B cell (primary cell): ENCODE measurements at regions not wholly inside any gene's neighbourhood (a gene's known extent, or its start where the extent isn't known, plus 50 kb on each side); places are given as distances from the start of the nearest gene placed in this dataset.
A peak's percentile ranks its signal among the peaks of the same experiment; 100 is the strongest.

ENCODE experiments used
- ATAC-seq: fragments of 200-7000 bp; cut with Tn5 transposase; one replicate; pipeline ENCODE4 v1.10.0; 2021; ENCODE audit warnings: low read depth, mild to moderate bottlenecking, moderate number of reproducible peaks, moderate library complexity
- CTCF ChIA-PET: fragments of 350-600 bp; sonication (Branson Sonifier 250); formaldehyde crosslinking; loops from one replicate; lab custom pipeline; 2021; ENCODE audit warnings: antibody characterized with exemption, inconsistent platforms; lab: Charles Lee
- POLR2A ChIA-PET: fragments of 350-600 bp; sonication (Branson Sonifier 250); formaldehyde crosslinking; loops from one replicate; lab custom pipeline; 2021; ENCODE audit warnings: antibody characterized with exemption; lab: Charles Lee
- DNase-seq: peaks from one replicate; pipeline ENCODE4 v3.0.0; 2013
- H2AFZ ChIP-seq: 2 replicates; pipeline ENCODE4 v1.6.1; 2012; ENCODE audit warnings: mild to moderate bottlenecking, low read depth, low read length; ENCODE audit not compliant: insufficient read depth, poor library complexity, severe bottlenecking
- H3K27ac ChIP-seq, 2 donors: 1 replicate in 1 of 2; 2 replicates in 1 of 2; pipeline ENCODE4 v1.5.1; 2012 to 2013; ENCODE audit warnings: low read length in 2 of 2, mild to moderate bottlenecking in 2 of 2, moderate library complexity in 1 of 2
- H3K27me3 ChIP-seq, 4 experiments: fragments of 200-600 bp in 1 of 4; sonication (generic) in 1 of 4; replicated peaks in 1 of 4; 1 replicate in 2 of 4; 2 replicates in 2 of 4; pipeline versions ENCODE4 v1.6.1 to v1.7.0; 2013 to 2016; ENCODE audit warnings: low read length in 3 of 4, mild to moderate bottlenecking in 2 of 4, mixed read lengths in 1 of 4, moderate library complexity in 1 of 4; ENCODE audit not compliant: insufficient read depth in 4 of 4, control insufficient read depth in 3 of 4; ENCODE audit errors: control extremely low read depth in 1 of 4
- H3K36me3 ChIP-seq, 2 experiments: replicated peaks in 1 of 2; 1 replicate in 1 of 2; 2 replicates in 1 of 2; pipeline versions ENCODE4 v1.6.1 to v1.7.1; 2013; ENCODE audit warnings: low read length in 1 of 2; ENCODE audit not compliant: insufficient read depth in 2 of 2, control insufficient read depth in 1 of 2; ENCODE audit errors: control extremely low read depth in 1 of 2, extremely low read depth in 1 of 2
- H3K4me1 ChIP-seq, 2 donors: fragments of 200-600 bp in 1 of 2; sonication (generic) in 1 of 2; 1 replicate in 1 of 2; 2 replicates in 1 of 2; pipeline versions ENCODE4 v1.5.1 to v1.6.1; 2013 to 2017; ENCODE audit warnings: low read length in 2 of 2; ENCODE audit not compliant: control insufficient read depth in 2 of 2, insufficient read depth in 2 of 2
- H3K4me2 ChIP-seq: replicated peaks from 2 replicates; pipeline ENCODE3; 2012; ENCODE audit warnings: mild to moderate bottlenecking, low read depth, low read length; ENCODE audit not compliant: poor library complexity, severe bottlenecking
- H3K4me3 ChIP-seq, 5 experiments: fragments of 200-600 bp in 1 of 5; sonication (generic) in 1 of 5; 1 replicate in 3 of 5; 2 replicates in 2 of 5; pipeline versions ENCODE4 v1.5.1 to v1.7.0; 2011 to 2016; ENCODE audit warnings: low read length in 4 of 5, mild to moderate bottlenecking in 4 of 5, low read depth in 2 of 5, control low read depth in 1 of 5, moderate library complexity in 1 of 5; ENCODE audit not compliant: insufficient read depth in 1 of 5; ENCODE audit errors: control extremely low read depth in 1 of 5, extremely low read depth in 1 of 5
- H3K79me2 ChIP-seq: fragments of 200-600 bp; sonication (generic); one replicate; pipeline ENCODE4 v1.6.0; 2016; ENCODE audit warnings: low read length; ENCODE audit not compliant: control insufficient read depth, insufficient read depth
- H3K9ac ChIP-seq: fragments of 200-600 bp; sonication (generic); 2 replicates; pipeline ENCODE4 v1.6.1; 2017; ENCODE audit warnings: mild to moderate bottlenecking, low read length, moderate library complexity
- H3K9me3 ChIP-seq, 3 donors: one replicate each; pipeline versions ENCODE4 v1.6.1 to v1.7.1; 2013; ENCODE audit warnings: low read length in 2 of 3; ENCODE audit not compliant: control insufficient read depth in 2 of 3, insufficient read depth in 1 of 3; ENCODE audit errors: control extremely low read depth in 1 of 3
- H4K20me1 ChIP-seq: 2 replicates; pipeline ENCODE4 v1.6.0; 2012; ENCODE audit warnings: mild to moderate bottlenecking, low read length; ENCODE audit not compliant: insufficient read depth, control insufficient read depth, poor library complexity, severe bottlenecking
- H3K27ac Mint-ChIP-seq: one replicate; pipeline ENCODE4 v1.8.0; 2021; ENCODE audit warnings: mixed read lengths
- H3K27me3 Mint-ChIP-seq: one replicate; pipeline ENCODE4 v1.8.0; 2021; ENCODE audit warnings: mixed read lengths
- H3K4me1 Mint-ChIP-seq: one replicate; pipeline ENCODE4 v1.8.0; 2021; ENCODE audit warnings: mixed read lengths
- H3K4me3 Mint-ChIP-seq: one replicate; pipeline ENCODE4 v1.8.0; 2021; ENCODE audit warnings: mixed read lengths
- H3K9me3 Mint-ChIP-seq: one replicate; pipeline ENCODE4 v1.8.0; 2022; ENCODE audit warnings: mixed read lengths; ENCODE audit not compliant: insufficient read depth
- EZH2 ChIP-seq: IDR thresholded peaks from 2 replicates; pipeline ENCODE4 v1.6.1; 2012; ENCODE audit warnings: borderline replicate concordance, low read depth, mild to moderate bottlenecking, moderate library complexity, low read length; ENCODE audit not compliant: insufficient read depth, poor library complexity, severe bottlenecking
- WGBS: methylation state at CpG from one replicate; pipeline ENCODE4 v1.1.5; 2013; ENCODE audit warnings: missing lambda C conversion rate; ENCODE audit not compliant: insufficient coverage; 5-methylcytosine and 5-hydroxymethylcytosine counted together
- intact Hi-C: fragments of 100-400 bp; cut with micrococcal nuclease; formaldehyde crosslinking; loops from one replicate; pipeline ENCODE4 v1.10.0; 2022
- TF ChIP-seq, protein P1 (sequence below): fragments of 200-600 bp; IDR thresholded peaks from one replicate; pipeline ENCODE4 v1.8.0; 2022; ENCODE audit warnings: antibody characterized with exemption, mild to moderate bottlenecking

GRCh38 chr6:14852375-14852774 lies 393.5 kb upstream of the JARID2 start:
- CTCF ChIA-PET, result no interaction called here
- H3K9ac ChIP-seq, result no peak overlapping the region

DNA sequence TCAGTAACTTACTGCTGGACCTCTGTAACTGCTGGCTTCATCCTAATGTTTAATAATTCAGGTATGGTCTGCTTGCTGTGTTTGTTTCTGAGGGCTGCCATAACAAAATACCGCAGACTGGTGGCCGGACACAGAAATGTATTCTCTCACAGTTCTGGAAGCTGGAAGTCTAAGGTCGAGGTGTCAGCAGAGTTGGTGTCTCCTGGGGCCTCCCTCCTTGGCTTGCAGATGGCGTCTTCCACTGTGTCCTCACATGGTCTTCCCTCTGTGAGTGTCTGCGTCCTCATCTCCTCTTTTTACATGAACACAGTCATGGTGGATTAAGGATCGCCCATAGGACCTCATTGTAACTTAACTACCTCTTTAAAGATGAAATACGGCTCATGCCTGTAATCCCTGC lies 389.7 kb upstream of the JARID2 start:
- H3K79me2 ChIP-seq, result no peaks in the 10 kb centered on the region
- H3K27me3 Mint-ChIP-seq, result no peaks in the 10 kb centered on the region
- CTCF ChIA-PET, result interaction anchor here (0.7 kb wide), 1 partner anchor 139 kb away, joined by 3 read pairs; no protein-coding TSS in a partner anchor
- no peak overlapping the region for H3K27ac ChIP-seq
- H3K9me3 ChIP-seq, result peaks cover 0 to 6% (median 0%) of the 10 kb centered on the region in 3 donors
- intact Hi-C loops, result no loop called here
- H3K4me3 ChIP-seq, result no peak overlapping the region
- H3K9me3 Mint-ChIP-seq, result no peaks in the 10 kb centered on the region
- H3K4me3 Mint-ChIP-seq, result no peak overlapping the region
- H4K20me1 ChIP-seq, result no peaks in the 10 kb centered on the region
- POLR2A ChIA-PET, result interaction anchor here (0.6 kb wide), 1 partner anchor 127 kb away, joined by 3 read pairs; no protein-coding TSS in a partner anchor
- ATAC-seq (no peak), DNase-seq (no peak)
- 94% methylated on average over 6 of the region's 7 CpGs for WGBS
- no peaks in the 10 kb centered on the region for H3K27me3 ChIP-seq
- no peak for TF ChIP-seq EZH2
- TF ChIP-seq, protein P1, sequence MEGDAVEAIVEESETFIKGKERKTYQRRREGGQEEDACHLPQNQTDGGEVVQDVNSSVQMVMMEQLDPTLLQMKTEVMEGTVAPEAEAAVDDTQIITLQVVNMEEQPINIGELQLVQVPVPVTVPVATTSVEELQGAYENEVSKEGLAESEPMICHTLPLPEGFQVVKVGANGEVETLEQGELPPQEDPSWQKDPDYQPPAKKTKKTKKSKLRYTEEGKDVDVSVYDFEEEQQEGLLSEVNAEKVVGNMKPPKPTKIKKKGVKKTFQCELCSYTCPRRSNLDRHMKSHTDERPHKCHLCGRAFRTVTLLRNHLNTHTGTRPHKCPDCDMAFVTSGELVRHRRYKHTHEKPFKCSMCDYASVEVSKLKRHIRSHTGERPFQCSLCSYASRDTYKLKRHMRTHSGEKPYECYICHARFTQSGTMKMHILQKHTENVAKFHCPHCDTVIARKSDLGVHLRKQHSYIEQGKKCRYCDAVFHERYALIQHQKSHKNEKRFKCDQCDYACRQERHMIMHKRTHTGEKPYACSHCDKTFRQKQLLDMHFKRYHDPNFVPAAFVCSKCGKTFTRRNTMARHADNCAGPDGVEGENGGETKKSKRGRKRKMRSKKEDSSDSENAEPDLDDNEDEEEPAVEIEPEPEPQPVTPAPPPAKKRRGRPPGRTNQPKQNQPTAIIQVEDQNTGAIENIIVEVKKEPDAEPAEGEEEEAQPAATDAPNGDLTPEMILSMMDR, result no peak
- H3K36me3 ChIP-seq, result no peaks in the 10 kb centered on the region
- peaks cover 13 to 15% of the 10 kb centered on the region in 2 donors for H3K4me1 ChIP-seq
- H2AFZ ChIP-seq, result no peak overlapping the region
- H3K27ac Mint-ChIP-seq, result no peak overlapping the region
- H3K4me1 Mint-ChIP-seq, result peaks cover 15% of the 10 kb centered on the region
- no peak overlapping the region for H3K9ac ChIP-seq
- no peak overlapping the region for H3K4me2 ChIP-seq

More at GRCh38 chr6:14852375-14852774, 393.5 kb upstream of the JARID2 start:
- Histone ChIP-seq H3K9me3 (peaks cover 0 to 5% (median 0%) of the 10 kb centered on the region in 3 donors), H3K4me1 (peaks cover 7% of the 10 kb centered on the region in 2 donors), H3K79me2 (no peaks in the 10 kb centered on the region), H2AFZ (no peak overlapping the region), H3K36me3 (no peaks in the 10 kb centered on the region), H3K4me2 (no peak overlapping the region), H3K4me3 (no peak overlapping the region), H3K27ac (no peak overlapping the region), H3K27me3 (no peaks in the 10 kb centered on the region), H4K20me1 (no peaks in the 10 kb centered on the region)
- H3K4me3 Mint-ChIP-seq, result no peak overlapping the region
- intact Hi-C loops, result no loop called here
- no peaks in the 10 kb centered on the region for H3K9me3 Mint-ChIP-seq
- POLR2A ChIA-PET, result no interaction called here
- WGBS, result 100% methylated on average over 1 of the region's 5 CpGs
- no peak for DNase-seq
- peaks cover 7% of the 10 kb centered on the region for H3K4me1 Mint-ChIP-seq
- peak overlapping the region; percentile 51 for H3K27ac Mint-ChIP-seq
- TF ChIP-seq, protein P1, result no peak
- no peak for TF ChIP-seq EZH2
- H3K27me3 Mint-ChIP-seq, result no peaks in the 10 kb centered on the region
- no peak for ATAC-seq
